ENCODE measurements at regions not wholly inside any gene's neighbourhood (a gene's known extent, or its start where the extent isn't known, plus 50 kb on each side); places are given as distances from the start of the nearest gene placed in this dataset.
A peak's percentile ranks its signal among the peaks of the same experiment; 100 is the strongest.

GRCh38 chr3:99562990-99563607, 75.3 kb upstream of the COL8A1 start:
- Mint-ChIP-seq H3K4me3 (ENCODE audit: unreplicated experiment) (no peak overlapping the region), H3K27me3 (ENCODE audit: insufficient read depth, unreplicated experiment) (peaks cover 6% of the 10 kb centered on the region), H3K4me1 (ENCODE audit: low read depth, unreplicated experiment) (no peaks in the 10 kb centered on the region), H3K27ac (ENCODE audit: unreplicated experiment) (no peak overlapping the region), H3K9me3 (ENCODE audit: unreplicated experiment) (no peaks in the 10 kb centered on the region), H3K36me3 (ENCODE audit: insufficient read depth, unreplicated experiment) (no peaks in the 10 kb centered on the region)
- ChIA-PET CTCF (no interaction called here), POLR2A (no interaction called here)
- TF ChIP-seq CTCF (IDR thresholded peaks at IDR 0.05; ENCODE audit: insufficient read depth in 1 of 2, low read depth in 1 of 2, low read length in 1 of 2, severe bottlenecking in 1 of 2, unreplicated experiment in 1 of 2): no peak
- BruUV-seq (replicated peaks): no TSS peak
- no peaks in the 10 kb centered on the region for H3K27me3 ChIP-seq (replicated peaks; ENCODE audit: control insufficient read depth, insufficient read depth, low read length)
- no peaks in the 10 kb centered on the region for H3K4me1 ChIP-seq
- intact Hi-C loops (cut with micrococcal nuclease; ENCODE audit: unreplicated experiment): no loop called here
- no peak for DNase-seq
- no peaks in the 10 kb centered on the region for H3K36me3 ChIP-seq (ENCODE audit: control insufficient read depth, insufficient read depth, low read length)
- no peak overlapping the region for H3K4me3 ChIP-seq (ENCODE audit: low read depth, low read length)
- H3K9me3 ChIP-seq: no peaks in the 10 kb centered on the region; the same call in 1 of the 2 replicates

GRCh38 chr3:99562138-99562537, 76.3 kb upstream of the COL8A1 start:
- H3K9me3 Mint-ChIP-seq (ENCODE audit: unreplicated experiment): no peaks in the 10 kb centered on the region
- no peak overlapping the region for H3K4me3 ChIP-seq (ENCODE audit: low read depth, low read length)
- H3K4me3 Mint-ChIP-seq (ENCODE audit: unreplicated experiment): no peak overlapping the region
- peak in 1 of 2 experiments; percentile 23 for DNase-seq
- intact Hi-C loops (cut with micrococcal nuclease; ENCODE audit: unreplicated experiment): no loop called here
- H3K27me3 Mint-ChIP-seq (ENCODE audit: insufficient read depth, unreplicated experiment): peaks cover 6% of the 10 kb centered on the region
- BruUV-seq (replicated peaks): no TSS peak
- no peaks in the 10 kb centered on the region for H3K36me3 Mint-ChIP-seq (ENCODE audit: insufficient read depth, unreplicated experiment)
- H3K36me3 ChIP-seq (ENCODE audit: control insufficient read depth, insufficient read depth, low read length): no peaks in the 10 kb centered on the region
- H3K4me1 Mint-ChIP-seq (ENCODE audit: low read depth, unreplicated experiment): no peaks in the 10 kb centered on the region
- no peaks in the 10 kb centered on the region for H3K4me1 ChIP-seq
- POLR2A ChIA-PET: no interaction called here
- H3K27me3 ChIP-seq (replicated peaks; ENCODE audit: control insufficient read depth, insufficient read depth, low read length): no peaks in the 10 kb centered on the region
- CTCF ChIA-PET: no interaction called here
- no peak for TF ChIP-seq CTCF (IDR thresholded peaks at IDR 0.05; ENCODE audit: insufficient read depth in 1 of 2, low read depth in 1 of 2, low read length in 1 of 2, severe bottlenecking in 1 of 2, unreplicated experiment in 1 of 2)
- no peak overlapping the region for H3K27ac Mint-ChIP-seq (ENCODE audit: unreplicated experiment)
- H3K9me3 ChIP-seq: no peaks in the 10 kb centered on the region; the same call in 1 of the 2 replicates

GRCh38 chr3:99561056-99561455, 77.3 kb upstream of the COL8A1 start:
- BruUV-seq (replicated peaks): no TSS peak
- ChIA-PET POLR2A (no interaction called here), CTCF (no interaction called here)
- TF ChIP-seq CTCF (IDR thresholded peaks at IDR 0.05; ENCODE audit: insufficient read depth in 1 of 2, low read depth in 1 of 2, low read length in 1 of 2, severe bottlenecking in 1 of 2, unreplicated experiment in 1 of 2): no peak
- H3K9me3 Mint-ChIP-seq (ENCODE audit: unreplicated experiment): no peaks in the 10 kb centered on the region
- no peaks in the 10 kb centered on the region for H3K36me3 ChIP-seq (ENCODE audit: control insufficient read depth, insufficient read depth, low read length)
- H3K27me3 ChIP-seq (replicated peaks; ENCODE audit: control insufficient read depth, insufficient read depth, low read length): no peaks in the 10 kb centered on the region
- no peaks in the 10 kb centered on the region for H3K4me1 Mint-ChIP-seq (ENCODE audit: low read depth, unreplicated experiment)
- H3K4me1 ChIP-seq: no peaks in the 10 kb centered on the region
- H3K27ac Mint-ChIP-seq (ENCODE audit: unreplicated experiment): no peak overlapping the region
- no peaks in the 10 kb centered on the region; the same call in 1 of the 2 replicates for H3K9me3 ChIP-seq
- H3K27me3 Mint-ChIP-seq (ENCODE audit: insufficient read depth, unreplicated experiment): peaks cover 3% of the 10 kb centered on the region
- no peak overlapping the region for H3K4me3 Mint-ChIP-seq (ENCODE audit: unreplicated experiment)
- intact Hi-C loops (cut with micrococcal nuclease; ENCODE audit: unreplicated experiment): no loop called here
- DNase-seq: no peak
- H3K36me3 Mint-ChIP-seq (ENCODE audit: insufficient read depth, unreplicated experiment): no peaks in the 10 kb centered on the region
- no peak overlapping the region for H3K4me3 ChIP-seq (ENCODE audit: low read depth, low read length)

Data from Caco-2 (cell line).